ENCODE measurements at regions not wholly inside any gene's neighbourhood (a gene's known extent, or its start where the extent isn't known, plus 50 kb on each side); places are given as distances from the start of the nearest gene placed in this dataset.
"Not testable (repeated sequence)": the region's sequence is repeated elsewhere in the genome, so short reads cannot be mapped to it uniquely, and the experiment has no call there.

DNA sequence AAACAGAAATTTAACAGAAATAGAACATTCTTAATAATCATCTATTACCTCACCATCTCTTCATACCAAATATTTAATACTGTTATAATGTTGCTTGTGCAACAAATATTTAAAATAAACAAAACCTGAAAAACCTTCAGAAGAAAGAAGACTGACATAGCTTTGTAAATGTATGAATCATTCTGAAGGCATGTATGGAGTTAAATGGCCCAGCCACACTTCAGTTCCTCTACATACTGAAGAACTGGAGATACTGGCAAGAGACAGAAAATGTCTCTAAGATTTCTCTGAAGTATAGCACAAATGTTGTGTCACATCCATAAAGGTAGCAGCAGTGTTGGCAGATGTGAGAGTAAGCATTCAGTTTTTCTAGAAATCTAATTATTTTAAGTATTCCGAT, 275.3 kb upstream of the FGF13 start:
- no peak for DNase-seq (ENCODE audit: low spot score)
- in situ Hi-C loops (cut with MboI; ENCODE audit: low pct_unique_long_range_greater_than_20kb, low sequenced_read_pairs, unreplicated experiment), result no loop called here
- TF ChIP-seq CTCF (IDR thresholded peaks at IDR 0.05; ENCODE audit: extremely low read depth, insufficient read depth, missing control alignments), result no peak

- in situ Hi-C loops (cut with MboI; ENCODE audit: low pct_unique_long_range_greater_than_20kb, low sequenced_read_pairs, unreplicated experiment), result no loop called here
- no peak for TF ChIP-seq CTCF (IDR thresholded peaks at IDR 0.05; ENCODE audit: extremely low read depth, insufficient read depth, missing control alignments)
- DNase-seq (ENCODE audit: low spot score), result no peak
Observed at GRCh38 chrX:138986235-138986634, 274.7 kb upstream of the FGF13 start.

DNA sequence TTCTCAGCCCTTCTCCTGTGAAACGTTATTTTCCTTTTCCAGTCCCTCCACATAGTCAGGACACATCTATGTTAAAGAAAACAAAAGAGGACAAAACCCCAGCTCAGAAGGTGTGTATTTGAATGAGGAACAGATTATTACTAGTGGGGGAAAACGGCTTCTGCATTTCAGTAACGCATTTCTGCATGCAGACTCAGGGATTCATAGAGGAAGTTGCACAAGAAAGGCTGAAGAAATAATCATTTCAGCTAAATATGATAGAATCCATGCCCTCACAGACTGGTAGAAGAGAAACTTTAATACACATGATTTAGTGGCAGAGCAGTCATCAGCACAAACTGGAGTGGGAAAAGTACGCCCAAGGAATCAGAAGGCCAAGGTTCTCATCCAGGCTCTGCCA, 270.8 kb upstream of the FGF13 start:
- in situ Hi-C loops (cut with MboI; ENCODE audit: low pct_unique_long_range_greater_than_20kb, low sequenced_read_pairs, unreplicated experiment), result no loop called here

DNA sequence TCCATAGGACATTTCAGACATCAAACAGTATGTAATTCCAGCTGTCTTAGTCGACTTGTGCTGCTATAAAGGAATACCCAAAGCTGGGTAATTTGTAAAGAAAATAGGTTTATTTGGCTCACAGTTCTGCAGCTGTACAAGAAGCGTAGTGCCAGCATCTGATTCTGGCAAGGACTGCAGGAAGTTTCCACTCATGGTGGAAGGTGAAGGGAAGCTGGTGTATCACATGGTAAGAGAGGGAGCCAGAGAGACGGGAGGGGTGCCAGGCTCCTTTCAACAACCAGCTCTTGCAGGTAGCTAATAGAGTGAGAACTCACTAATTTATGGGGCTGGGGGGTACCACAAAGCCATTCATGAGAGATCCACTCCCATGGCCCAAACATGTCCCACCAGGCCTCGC, 253.0 kb upstream of the FGF13 start:
- TF ChIP-seq CTCF (IDR thresholded peaks at IDR 0.05; ENCODE audit: extremely low read depth, insufficient read depth, missing control alignments), result no peak
- DNase-seq (ENCODE audit: low spot score), result no peak
- in situ Hi-C loops (cut with MboI; ENCODE audit: low pct_unique_long_range_greater_than_20kb, low sequenced_read_pairs, unreplicated experiment), result no loop called here

More for the DNA sequence above, 270.8 kb upstream of the FGF13 start:
- no peak for DNase-seq (ENCODE audit: low spot score)
- TF ChIP-seq CTCF (IDR thresholded peaks at IDR 0.05; ENCODE audit: extremely low read depth, insufficient read depth, missing control alignments), result no peak

DNA sequence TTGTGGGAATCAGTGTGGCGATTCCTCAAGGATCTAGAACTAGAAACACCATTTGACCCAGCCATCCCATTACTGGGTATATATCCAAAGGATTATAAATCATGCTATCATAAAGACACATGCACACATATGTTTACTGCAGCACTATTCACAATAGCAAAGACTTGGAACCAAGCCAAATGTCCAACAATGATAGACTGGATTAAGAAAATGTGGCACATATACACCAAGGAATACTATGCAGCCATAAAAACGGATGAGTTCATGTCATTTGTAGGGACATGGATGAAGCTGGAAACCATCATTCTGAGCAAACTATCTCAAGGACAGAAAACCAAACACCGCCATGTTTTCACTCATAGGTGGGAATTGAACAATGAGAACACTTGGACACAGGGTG, 250.9 kb upstream of the FGF13 start:
- in situ Hi-C loops (cut with MboI; ENCODE audit: low pct_unique_long_range_greater_than_20kb, low sequenced_read_pairs, unreplicated experiment); DNase-seq (ENCODE audit: low spot score): not testable (repeated sequence)

DNA sequence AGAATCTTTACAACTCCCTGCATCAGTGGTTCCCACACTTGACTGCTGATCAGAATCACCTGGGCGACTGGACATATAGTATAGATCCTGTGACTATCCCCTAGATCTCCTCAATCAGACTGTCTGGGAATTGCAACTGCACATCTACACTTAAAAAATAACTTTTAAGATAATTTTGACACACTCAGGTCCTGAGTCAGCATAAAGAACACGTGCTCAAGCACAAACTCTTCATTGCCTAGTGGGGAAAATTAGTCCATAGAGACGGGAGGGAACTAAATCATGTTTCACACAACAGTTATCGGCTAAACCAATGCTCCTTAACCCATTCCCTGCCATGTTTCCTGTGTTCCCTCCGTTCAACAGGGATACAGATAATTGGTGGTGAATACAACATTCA, 243.5 kb upstream of the FGF13 start:
- no peak for TF ChIP-seq CTCF (IDR thresholded peaks at IDR 0.05; ENCODE audit: extremely low read depth, insufficient read depth, missing control alignments)
- DNase-seq (ENCODE audit: low spot score), result no peak

DNA sequence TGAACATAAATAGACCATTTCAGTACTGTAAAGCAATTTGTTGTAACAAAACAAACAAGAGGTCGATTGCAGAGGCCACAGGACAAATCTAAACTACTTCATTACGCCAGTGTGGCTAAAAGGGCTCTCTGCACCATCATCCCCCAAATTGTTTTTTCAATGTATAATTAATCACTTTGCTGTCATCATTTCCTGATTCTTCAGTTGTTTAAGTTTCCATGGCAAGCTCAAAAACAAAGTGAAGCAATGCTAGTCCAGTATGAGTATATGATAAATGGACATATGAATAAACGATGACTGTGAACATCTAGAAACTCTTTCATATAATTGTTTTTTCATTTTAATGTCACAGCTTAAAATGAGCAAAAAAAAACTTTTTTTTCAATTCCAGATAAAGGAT, 235.4 kb upstream of the FGF13 start:
- in situ Hi-C loops (cut with MboI; ENCODE audit: low pct_unique_long_range_greater_than_20kb, low sequenced_read_pairs, unreplicated experiment), result no loop called here
- no peak for TF ChIP-seq CTCF (IDR thresholded peaks at IDR 0.05; ENCODE audit: extremely low read depth, insufficient read depth, missing control alignments)
- no peak for DNase-seq (ENCODE audit: low spot score)

More for the DNA sequence above, 243.5 kb upstream of the FGF13 start:
- in situ Hi-C loops (cut with MboI; ENCODE audit: low pct_unique_long_range_greater_than_20kb, low sequenced_read_pairs, unreplicated experiment), result no loop called here
